ENCODE measurements at regions not wholly inside any gene's neighbourhood (a gene's known extent, or its start where the extent isn't known, plus 50 kb on each side); places are given as distances from the start of the nearest gene placed in this dataset.

DNA sequence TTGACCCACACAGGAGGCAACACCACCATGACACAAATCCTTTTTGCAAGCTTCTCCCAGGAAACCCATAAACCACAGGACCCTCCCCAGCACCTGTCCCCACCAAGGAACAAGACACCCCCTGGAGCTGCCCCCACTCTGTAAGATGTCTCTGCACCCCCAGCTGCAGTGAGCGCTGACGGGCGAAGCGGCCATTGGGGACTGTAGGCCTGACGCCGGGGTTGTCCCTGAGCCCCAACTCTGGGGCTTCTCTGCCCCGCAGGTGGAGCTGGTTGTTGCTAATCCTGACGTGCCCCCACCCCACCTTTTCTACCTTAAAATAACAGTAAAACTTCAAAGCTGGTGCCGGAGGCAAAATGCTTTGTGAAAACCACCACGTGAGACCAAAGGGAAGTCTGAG, 94.7 kb upstream of the PPP2R2D start:
- TF ChIP-seq CTCF (IDR thresholded peaks at IDR 0.05; ENCODE audit: control insufficient read depth, insufficient read depth, low read depth, low read length, missing control alignments) = no peak
- H3K4me3 ChIP-seq (ENCODE audit: control insufficient read depth, low read depth, low read length) = no peak overlapping the region
- no peak for DNase-seq (ENCODE audit: low read depth)

GRCh38 chr10:131806646-131807317, 94.0 kb upstream of the PPP2R2D start:
- H3K4me3 ChIP-seq (ENCODE audit: control insufficient read depth, low read depth, low read length) = no peak overlapping the region
- no peak for TF ChIP-seq CTCF (IDR thresholded peaks at IDR 0.05; ENCODE audit: control insufficient read depth, insufficient read depth, low read depth, low read length, missing control alignments)
- DNase-seq (ENCODE audit: low read depth) = no peak

GRCh38 chr10:131808370-131808930, 92.4 kb upstream of the PPP2R2D start:
- no peak for DNase-seq (ENCODE audit: low read depth)
- no peak overlapping the region for H3K4me3 ChIP-seq (ENCODE audit: control insufficient read depth, low read depth, low read length)
- no peak for TF ChIP-seq CTCF (IDR thresholded peaks at IDR 0.05; ENCODE audit: control insufficient read depth, insufficient read depth, low read depth, low read length, missing control alignments)

DNA sequence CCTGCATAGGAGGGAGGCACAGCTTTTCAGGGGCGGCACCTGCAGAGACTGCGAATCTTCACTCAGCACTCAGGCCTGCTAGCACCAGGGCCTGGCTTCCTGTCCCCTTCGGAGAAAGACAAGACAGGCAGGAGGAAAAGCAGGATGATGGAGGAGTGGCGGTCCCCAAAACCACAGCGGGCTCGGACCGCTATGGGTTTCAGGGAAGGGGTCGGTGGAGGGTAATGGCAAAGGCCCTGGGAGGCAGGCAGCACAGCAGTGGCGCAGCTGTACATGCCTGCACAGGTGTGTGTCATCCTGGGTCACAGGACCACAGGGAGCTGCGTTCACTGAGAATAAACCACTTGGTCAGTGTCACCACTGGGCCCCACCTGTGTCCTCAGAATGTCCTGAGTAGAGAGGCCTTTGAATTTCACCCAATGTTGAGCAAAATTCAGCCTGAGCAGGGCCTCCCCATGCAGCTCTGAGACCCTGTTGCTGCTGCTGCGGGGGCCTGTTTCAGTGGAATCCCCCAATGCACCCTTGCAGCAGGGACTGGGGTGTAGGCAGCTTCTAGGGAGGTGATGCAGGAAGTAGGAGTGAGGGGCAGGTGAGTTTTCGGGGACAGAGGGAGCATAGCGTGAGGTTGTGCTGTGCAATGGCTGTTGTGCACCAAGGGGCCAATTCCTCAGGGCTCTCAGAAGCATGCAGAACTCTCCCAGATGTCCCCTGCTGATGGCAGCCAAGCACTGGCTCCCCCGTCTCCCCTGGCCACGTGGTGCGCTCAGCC, 90.6 kb upstream of the PPP2R2D start:
- DNase-seq (ENCODE audit: low read depth) = no peak
- no peak for TF ChIP-seq CTCF (IDR thresholded peaks at IDR 0.05; ENCODE audit: control insufficient read depth, insufficient read depth, low read depth, low read length, missing control alignments)
- H3K4me3 ChIP-seq (ENCODE audit: control insufficient read depth, low read depth, low read length) = no peak overlapping the region

DNA sequence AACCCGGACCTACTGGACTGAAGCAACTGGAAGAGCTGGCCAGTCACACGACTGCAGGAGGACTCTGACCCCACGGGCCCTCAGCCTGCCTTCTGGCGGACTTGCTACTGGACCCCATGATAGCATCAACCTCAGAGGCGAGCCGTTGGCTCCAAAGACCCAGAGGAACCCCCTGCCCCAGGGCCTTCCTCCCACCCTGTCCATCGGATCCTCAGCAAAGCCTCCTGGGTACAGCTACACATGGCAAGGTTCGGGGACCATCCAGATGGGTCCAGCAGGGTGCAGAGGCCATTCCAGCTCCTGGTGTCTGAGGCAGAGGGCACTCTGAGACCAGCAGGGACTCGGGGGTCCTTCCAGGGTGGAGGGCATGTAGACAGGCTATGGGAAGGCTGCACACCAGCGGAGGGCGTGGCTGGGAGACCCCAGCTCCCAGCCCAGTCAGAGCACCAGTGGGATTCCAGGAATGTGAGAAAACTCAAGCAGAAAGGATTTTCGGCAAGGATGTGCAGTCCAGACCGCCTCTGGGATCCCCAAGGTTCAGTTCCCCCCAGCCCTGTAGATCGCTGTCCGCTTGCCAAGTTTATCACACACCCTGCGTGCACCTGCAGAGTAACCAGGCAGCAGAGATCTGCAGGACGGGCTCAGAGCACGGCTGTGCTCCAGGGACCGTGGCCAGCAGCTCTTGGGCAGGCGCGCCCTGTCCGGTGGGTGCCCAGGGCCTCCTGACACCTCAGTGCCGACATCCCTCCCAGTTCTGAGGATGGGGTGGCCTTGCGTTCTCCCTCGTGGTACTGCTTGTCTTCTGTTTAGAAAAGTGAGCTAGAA, 89.8 kb upstream of the PPP2R2D start:
- TF ChIP-seq CTCF (IDR thresholded peaks at IDR 0.05; ENCODE audit: control insufficient read depth, insufficient read depth, low read depth, low read length, missing control alignments) = no peak
- H3K4me3 ChIP-seq (ENCODE audit: control insufficient read depth, low read depth, low read length) = no peak overlapping the region
- DNase-seq (ENCODE audit: low read depth) = no peak

GRCh38 chr10:131811630-131812403, 89.0 kb upstream of the PPP2R2D start:
- no peak for TF ChIP-seq CTCF (IDR thresholded peaks at IDR 0.05; ENCODE audit: control insufficient read depth, insufficient read depth, low read depth, low read length, missing control alignments)
- no peak for DNase-seq (ENCODE audit: low read depth)

More at GRCh38 chr10:131811630-131812403, 89.0 kb upstream of the PPP2R2D start:
- H3K4me3 ChIP-seq (ENCODE audit: control insufficient read depth, low read depth, low read length) = no peak overlapping the region

Data from AG09309 (cell line).